ENCODE measurements at regions not wholly inside any gene's neighbourhood (a gene's known extent, or its start where the extent isn't known, plus 50 kb on each side); places are given as distances from the start of the nearest gene placed in this dataset.

GRCh38 chr14:101239065-101239464, 322.2 kb upstream of the DIO3 start (continued):
- TF ChIP-seq EZH2phosphoT487 (IDR thresholded peaks at IDR 0.05; ENCODE audit: borderline replicate concordance): no peak
- TF ChIP-seq, protein P1, sequence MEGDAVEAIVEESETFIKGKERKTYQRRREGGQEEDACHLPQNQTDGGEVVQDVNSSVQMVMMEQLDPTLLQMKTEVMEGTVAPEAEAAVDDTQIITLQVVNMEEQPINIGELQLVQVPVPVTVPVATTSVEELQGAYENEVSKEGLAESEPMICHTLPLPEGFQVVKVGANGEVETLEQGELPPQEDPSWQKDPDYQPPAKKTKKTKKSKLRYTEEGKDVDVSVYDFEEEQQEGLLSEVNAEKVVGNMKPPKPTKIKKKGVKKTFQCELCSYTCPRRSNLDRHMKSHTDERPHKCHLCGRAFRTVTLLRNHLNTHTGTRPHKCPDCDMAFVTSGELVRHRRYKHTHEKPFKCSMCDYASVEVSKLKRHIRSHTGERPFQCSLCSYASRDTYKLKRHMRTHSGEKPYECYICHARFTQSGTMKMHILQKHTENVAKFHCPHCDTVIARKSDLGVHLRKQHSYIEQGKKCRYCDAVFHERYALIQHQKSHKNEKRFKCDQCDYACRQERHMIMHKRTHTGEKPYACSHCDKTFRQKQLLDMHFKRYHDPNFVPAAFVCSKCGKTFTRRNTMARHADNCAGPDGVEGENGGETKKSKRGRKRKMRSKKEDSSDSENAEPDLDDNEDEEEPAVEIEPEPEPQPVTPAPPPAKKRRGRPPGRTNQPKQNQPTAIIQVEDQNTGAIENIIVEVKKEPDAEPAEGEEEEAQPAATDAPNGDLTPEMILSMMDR (IDR thresholded peaks at IDR 0.05 in 2 of 3, conservative IDR thresholded peaks at IDR 0.05 in 1 of 3; ENCODE audit: borderline replicate concordance in 1 of 3, insufficient read depth in 1 of 3, low read depth in 2 of 3, low read length in 2 of 3): no peak
- TF ChIP-seq EZH2 (IDR thresholded peaks at IDR 0.05): no peak
- TF ChIP-seq ATF3 (IDR thresholded peaks at IDR 0.05): no peak
- TF ChIP-seq ZFX (IDR thresholded peaks at IDR 0.05): no peak
- TF ChIP-seq CBX3 (IDR thresholded peaks at IDR 0.05; ENCODE audit: low read depth): no peak
- TF ChIP-seq TCF7L2 (IDR thresholded peaks at IDR 0.05; ENCODE audit: borderline replicate concordance, extremely low read depth, insufficient read depth, insufficient read length): no peak
- TF ChIP-seq CEBPB (IDR thresholded peaks at IDR 0.05; ENCODE audit: low read depth): no peak

- no peak for DNase-seq (ENCODE audit: low read depth, low spot score)
- RAD21 ChIA-PET (ENCODE audit: low non-redundant PET in 1 of 2, low total read pairs in 2 of 2, uncharacterized antibody in 2 of 2, unreplicated experiment in 2 of 2): no interaction called here
- H3K27ac ChIP-seq (ENCODE audit: low read depth, low read length): no peak overlapping the region
- no peak overlapping the region for H3K4me3 ChIP-seq (replicated peaks in 1 of 2; ENCODE audit: low read depth in 1 of 2, low read length in 2 of 2)
- no peaks in the 10 kb centered on the region for H3K9me2 ChIP-seq (ENCODE audit: insufficient read depth)
- H3K27me3 ChIP-seq (ENCODE audit: insufficient read depth, low read length): no peaks in the 10 kb centered on the region
- no TSS peak for BruUV-seq (replicated peaks)
- no peaks in the 10 kb centered on the region for H4K20me1 ChIP-seq (ENCODE audit: insufficient read depth)
- POLR2A ChIA-PET: no interaction called here
- intact Hi-C loops (cut with micrococcal nuclease): no loop called here
- H3K4me1 ChIP-seq (ENCODE audit: control insufficient read depth in 1 of 2, insufficient read depth in 2 of 2, low read length in 2 of 2): peaks cover 2 to 11% of the 10 kb centered on the region in 2 experiments; a peak in 3 of 4 replicates
- no peaks in the 10 kb centered on the region for H3K9me3 ChIP-seq (ENCODE audit: control insufficient read depth in 1 of 2, insufficient read depth in 1 of 2, low read depth in 1 of 2, low read length in 2 of 2)
- H3K79me2 ChIP-seq (ENCODE audit: insufficient read depth, low read length): no peaks in the 10 kb centered on the region
- H2AFZ ChIP-seq (ENCODE audit: low read depth, low read length, poor library complexity, severe bottlenecking): no peak overlapping the region
- H3K9ac ChIP-seq (ENCODE audit: low read length): no peak overlapping the region
- H3K36me3 ChIP-seq (ENCODE audit: control insufficient read depth in 1 of 2, insufficient read depth in 2 of 2, low read length in 2 of 2): no peaks in the 10 kb centered on the region
- no peak for ATAC-seq
- CTCF ChIA-PET: no interaction called here
- H3K4me2 ChIP-seq (ENCODE audit: low read length): no peak overlapping the region
- no peak for TF ChIP-seq EZH2 (IDR thresholded peaks at IDR 0.05)
- TF ChIP-seq, protein P2, sequence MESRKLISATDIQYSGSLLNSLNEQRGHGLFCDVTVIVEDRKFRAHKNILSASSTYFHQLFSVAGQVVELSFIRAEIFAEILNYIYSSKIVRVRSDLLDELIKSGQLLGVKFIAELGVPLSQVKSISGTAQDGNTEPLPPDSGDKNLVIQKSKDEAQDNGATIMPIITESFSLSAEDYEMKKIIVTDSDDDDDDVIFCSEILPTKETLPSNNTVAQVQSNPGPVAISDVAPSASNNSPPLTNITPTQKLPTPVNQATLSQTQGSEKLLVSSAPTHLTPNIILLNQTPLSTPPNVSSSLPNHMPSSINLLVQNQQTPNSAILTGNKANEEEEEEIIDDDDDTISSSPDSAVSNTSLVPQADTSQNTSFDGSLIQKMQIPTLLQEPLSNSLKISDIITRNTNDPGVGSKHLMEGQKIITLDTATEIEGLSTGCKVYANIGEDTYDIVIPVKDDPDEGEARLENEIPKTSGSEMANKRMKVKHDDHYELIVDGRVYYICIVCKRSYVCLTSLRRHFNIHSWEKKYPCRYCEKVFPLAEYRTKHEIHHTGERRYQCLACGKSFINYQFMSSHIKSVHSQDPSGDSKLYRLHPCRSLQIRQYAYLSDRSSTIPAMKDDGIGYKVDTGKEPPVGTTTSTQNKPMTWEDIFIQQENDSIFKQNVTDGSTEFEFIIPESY (IDR thresholded peaks at IDR 0.05; ENCODE audit: extremely low read depth, insufficient replicate concordance, low read length): no peak
- no peak for TF ChIP-seq EZH2phosphoT487 (IDR thresholded peaks at IDR 0.05; ENCODE audit: borderline replicate concordance)
- TF ChIP-seq CBX3 (IDR thresholded peaks at IDR 0.05; ENCODE audit: low read depth): no peak
- TF ChIP-seq SRF (IDR thresholded peaks at IDR 0.05; ENCODE audit: low read depth): no peak
- TF ChIP-seq JUND (IDR thresholded peaks at IDR 0.05): no peak
- no peak for TF ChIP-seq RAD21 (IDR thresholded peaks at IDR 0.05; ENCODE audit: low read depth)
- TF ChIP-seq YY1 (IDR thresholded peaks at IDR 0.05; ENCODE audit: extremely low read depth, insufficient replicate concordance, low read depth, low read length): no peak
- TF ChIP-seq POLR2AphosphoS5 (IDR thresholded peaks at IDR 0.05; ENCODE audit: low read depth, low read length): no peak
- no peak for TF ChIP-seq SIN3A (IDR thresholded peaks at IDR 0.05; ENCODE audit: low read depth)
- no peak for TF ChIP-seq ATF3 (IDR thresholded peaks at IDR 0.05)
- TF ChIP-seq, protein P3, sequence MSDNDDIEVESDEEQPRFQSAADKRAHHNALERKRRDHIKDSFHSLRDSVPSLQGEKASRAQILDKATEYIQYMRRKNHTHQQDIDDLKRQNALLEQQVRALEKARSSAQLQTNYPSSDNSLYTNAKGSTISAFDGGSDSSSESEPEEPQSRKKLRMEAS (IDR thresholded peaks at IDR 0.05): no peak
Observed at GRCh38 chr14:101241147-101241546, 320.1 kb upstream of the DIO3 start.
